HG03097 (cell line): ENCODE measurements at regions not wholly inside any gene's neighbourhood (a gene's known extent, or its start where the extent isn't known, plus 50 kb on each side); places are given as distances from the start of the nearest gene placed in this dataset.
"Not testable (repeated sequence)": the region's sequence is repeated elsewhere in the genome, so short reads cannot be mapped to it uniquely, and the experiment has no call there.

Experiments used
- ATAC-seq: cut with Tn5 transposase; IDR thresholded peaks from one replicate; pipeline ENCODE4 v1.9.1; 2021; ENCODE audit not compliant: unreplicated experiment, low FRiP score

- no peak for ATAC-seq
Measured at GRCh38 chr2:149781263-149781808, 193.8 kb upstream of the MMADHC start.

GRCh38 chr2:149773006-149773405 lies 185.4 kb upstream of the MMADHC start:
- ATAC-seq: no peak

GRCh38 chr2:149768320-149768799 lies 180.8 kb upstream of the MMADHC start:
- no peak for ATAC-seq

- no peak for ATAC-seq
Measured at GRCh38 chr2:149767516-149767974, 180.0 kb upstream of the MMADHC start.

- ATAC-seq: no peak
Measured at GRCh38 chr2:149766339-149766738, 178.8 kb upstream of the MMADHC start.

GRCh38 chr2:149765636-149766035 lies 178.1 kb upstream of the MMADHC start:
- no peak for ATAC-seq

- ATAC-seq: no peak
Measured at GRCh38 chr2:149765003-149765402, 177.4 kb upstream of the MMADHC start.

- ATAC-seq: no peak
Measured at GRCh38 chr2:149763358-149763757, 175.8 kb upstream of the MMADHC start.

GRCh38 chr2:149761611-149762010 lies 174.0 kb upstream of the MMADHC start:
- no peak for ATAC-seq

- not testable (repeated sequence) for ATAC-seq
Measured at GRCh38 chr2:149759382-149759781, 171.8 kb upstream of the MMADHC start.

- ATAC-seq: not testable (repeated sequence)
Measured at GRCh38 chr2:149754722-149755121, 167.1 kb upstream of the MMADHC start.

GRCh38 chr2:149747456-149747855 lies 159.9 kb upstream of the MMADHC start:
- no peak for ATAC-seq

GRCh38 chr2:149745396-149746230 lies 158.0 kb upstream of the MMADHC start:
- no peak for ATAC-seq

- no peak for ATAC-seq
Measured at GRCh38 chr2:149744865-149745264, 157.3 kb upstream of the MMADHC start.

GRCh38 chr2:149743842-149744448 lies 156.4 kb upstream of the MMADHC start:
- no peak for ATAC-seq

GRCh38 chr2:149741646-149742045 lies 154.1 kb upstream of the MMADHC start:
- no peak for ATAC-seq

GRCh38 chr2:149740490-149740889 lies 152.9 kb upstream of the MMADHC start:
- no peak for ATAC-seq

- no peak for ATAC-seq
Measured at GRCh38 chr2:149739883-149740265, 152.3 kb upstream of the MMADHC start.

GRCh38 chr2:149739171-149739882 lies 151.8 kb upstream of the MMADHC start:
- no peak for ATAC-seq

GRCh38 chr2:149738767-149739166 lies 151.2 kb upstream of the MMADHC start:
- no peak for ATAC-seq

GRCh38 chr2:149737896-149738295 lies 150.3 kb upstream of the MMADHC start:
- ATAC-seq: no peak
